ENCODE measurements at regions not wholly inside any gene's neighbourhood (a gene's known extent, or its start where the extent isn't known, plus 50 kb on each side); places are given as distances from the start of the nearest gene placed in this dataset.

DNA sequence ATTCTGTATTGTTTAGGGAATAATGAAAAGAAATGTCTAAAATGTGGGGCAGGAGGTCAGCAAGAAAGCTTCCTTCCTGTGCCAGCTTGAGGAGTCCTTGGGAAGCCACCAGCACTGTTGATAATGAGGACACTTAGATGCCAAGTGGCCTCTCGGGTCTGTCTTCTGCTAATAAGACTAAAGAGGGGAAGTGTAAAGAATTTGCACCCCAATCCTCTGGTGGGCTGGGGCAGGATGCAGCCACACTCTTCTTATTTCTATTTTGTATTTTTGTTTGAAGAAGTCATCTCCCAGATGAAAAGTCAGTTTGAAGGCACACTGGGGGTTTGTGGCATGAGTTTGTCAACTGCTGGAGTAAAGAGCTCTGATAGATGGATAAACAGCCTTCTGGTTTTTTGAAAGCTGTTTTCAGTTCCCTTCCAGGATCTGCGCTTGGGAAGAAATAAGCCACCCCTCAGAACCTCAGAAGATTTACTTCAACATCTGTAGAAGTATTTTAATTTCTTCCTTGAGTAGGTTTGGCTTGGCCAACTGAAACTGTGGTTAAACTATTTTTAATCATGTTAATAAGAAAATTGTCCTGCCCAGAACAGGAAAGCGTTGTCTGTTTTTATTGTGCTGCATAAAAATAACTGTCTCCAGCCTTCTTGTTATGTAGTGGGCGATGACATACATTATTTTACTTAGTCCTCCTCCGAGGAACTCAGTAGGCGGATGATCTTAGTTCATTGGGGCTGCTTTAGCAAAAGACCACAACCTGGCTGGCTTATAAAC, 128.8 kb upstream of the GPR26 start:
- CTCF ChIA-PET = no interaction called here
- POLR2A ChIA-PET = no interaction called here

DNA sequence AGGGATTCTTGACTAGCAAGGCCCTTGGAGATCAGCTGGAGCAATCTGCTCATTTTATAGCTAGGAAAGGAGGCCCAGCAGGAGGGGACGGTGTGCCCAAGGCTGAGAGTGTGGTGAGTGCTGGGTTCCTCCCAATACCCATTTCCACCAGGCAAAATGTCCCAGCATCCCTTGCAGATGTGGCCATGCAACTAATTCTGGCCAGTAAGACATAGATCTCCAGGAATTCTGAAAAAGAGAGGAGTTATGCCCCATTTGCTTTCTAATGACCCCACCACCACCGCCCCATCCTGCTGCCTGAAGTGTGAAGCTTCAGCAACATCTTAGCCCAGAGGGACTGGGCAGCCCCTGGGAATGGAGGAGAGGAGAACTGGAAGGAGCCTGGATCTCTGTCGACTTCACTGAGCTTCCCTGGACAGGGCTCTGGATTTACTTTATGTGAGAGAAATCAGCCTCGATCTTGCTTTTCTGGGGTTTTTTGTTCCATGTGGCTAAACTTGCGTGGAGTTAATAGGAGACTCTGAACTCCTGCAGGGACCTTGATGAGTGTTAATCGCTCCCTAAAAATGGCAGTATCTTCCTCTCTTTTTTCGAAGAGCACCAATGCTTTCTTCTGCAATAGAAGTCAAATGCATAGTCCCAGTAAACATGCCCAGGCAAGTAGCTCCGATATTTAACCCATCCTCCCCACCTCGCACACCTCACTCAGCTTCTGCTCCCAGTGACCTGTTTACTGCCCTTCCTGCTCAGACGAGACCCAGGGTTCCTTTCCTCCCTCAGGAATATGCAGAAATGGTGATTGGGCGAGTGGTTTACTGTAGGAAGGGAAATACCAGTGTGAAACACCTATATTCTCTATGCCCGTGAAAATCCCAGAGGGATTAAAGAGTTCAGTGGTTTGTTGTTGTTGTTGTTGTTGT, 127.5 kb upstream of the GPR26 start:
- CTCF ChIA-PET = no interaction called here
- POLR2A ChIA-PET = no interaction called here

GRCh38 chr10:123544986-123545385, 121.2 kb upstream of the GPR26 start:
- CTCF ChIA-PET = no interaction called here
- POLR2A ChIA-PET = no interaction called here

DNA sequence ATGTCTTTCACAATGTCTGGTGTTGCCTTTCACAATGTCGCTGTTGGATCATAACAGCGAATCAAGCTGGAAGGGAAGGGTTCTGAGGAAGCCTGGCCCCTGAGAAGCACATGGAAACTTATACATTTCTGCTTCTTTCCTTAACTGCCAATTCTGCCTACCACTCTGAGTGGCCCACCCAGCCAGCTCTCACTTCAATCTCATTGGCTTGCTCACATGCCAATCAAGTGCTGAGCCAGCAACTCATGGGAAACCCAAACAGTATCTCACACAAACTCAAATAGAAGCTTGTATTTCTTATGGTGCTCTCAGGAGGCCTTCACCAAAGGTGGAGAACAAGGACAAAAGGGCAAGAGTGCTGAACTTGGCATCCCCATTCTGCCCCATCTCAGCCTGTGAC, 117.4 kb upstream of the GPR26 start:
- POLR2A ChIA-PET = no interaction called here
- CTCF ChIA-PET = interaction anchor here (1.2 kb wide), 1 partner anchor 9 kb away, joined by 4 read pairs; no protein-coding TSS in a partner anchor

GRCh38 chr10:123549761-123550454, 116.2 kb upstream of the GPR26 start:
- CTCF ChIA-PET = interaction anchor here (1.2 kb wide), 1 partner anchor 8 kb away, joined by 4 read pairs; no protein-coding TSS in a partner anchor
- POLR2A ChIA-PET = no interaction called here

- POLR2A ChIA-PET = no interaction called here
- CTCF ChIA-PET = no interaction called here
Measured at GRCh38 chr10:123550675-123551096, 115.5 kb upstream of the GPR26 start.

- CTCF ChIA-PET = no interaction called here
- POLR2A ChIA-PET = no interaction called here
Measured at GRCh38 chr10:123551259-123551658, 114.9 kb upstream of the GPR26 start.

- CTCF ChIA-PET = interaction anchor here (1.1 kb wide), 1 partner anchor 22 kb away, joined by 4 read pairs; no protein-coding TSS in a partner anchor
Measured at GRCh38 chr10:123552760-123553554, 113.2 kb upstream of the GPR26 start.

GRCh38 chr10:123553810-123554430, 112.2 kb upstream of the GPR26 start:
- POLR2A ChIA-PET = no interaction called here
- CTCF ChIA-PET = no interaction called here

More at GRCh38 chr10:123552760-123553554, 113.2 kb upstream of the GPR26 start:
- POLR2A ChIA-PET = no interaction called here

- CTCF ChIA-PET = no interaction called here
- POLR2A ChIA-PET = no interaction called here
Measured at GRCh38 chr10:123554656-123555055, 111.5 kb upstream of the GPR26 start.

- CTCF ChIA-PET = no interaction called here
- POLR2A ChIA-PET = no interaction called here
Measured at GRCh38 chr10:123555616-123556015, 110.5 kb upstream of the GPR26 start.

DNA sequence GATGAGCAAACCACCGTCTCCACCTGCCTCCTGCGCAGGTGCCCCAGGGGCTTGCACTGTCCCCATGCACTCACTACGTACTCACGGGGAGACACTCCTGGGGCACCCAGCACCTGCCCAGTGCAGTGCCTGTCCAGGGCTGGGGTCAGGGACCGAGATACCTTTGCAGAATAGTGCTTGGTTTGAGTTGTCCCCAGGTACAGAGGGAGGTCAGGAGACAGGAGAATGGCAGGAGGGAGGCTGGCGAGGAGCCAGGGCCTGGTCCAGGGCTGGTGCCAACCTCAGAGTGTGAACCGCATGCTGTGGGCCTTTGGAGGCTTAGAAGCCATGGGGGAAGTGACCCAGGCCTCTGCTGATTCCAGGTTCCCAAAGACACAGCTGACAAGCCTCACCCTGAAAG, 110.1 kb upstream of the GPR26 start:
- ChIA-PET CTCF (no interaction called here), POLR2A (no interaction called here)

DNA sequence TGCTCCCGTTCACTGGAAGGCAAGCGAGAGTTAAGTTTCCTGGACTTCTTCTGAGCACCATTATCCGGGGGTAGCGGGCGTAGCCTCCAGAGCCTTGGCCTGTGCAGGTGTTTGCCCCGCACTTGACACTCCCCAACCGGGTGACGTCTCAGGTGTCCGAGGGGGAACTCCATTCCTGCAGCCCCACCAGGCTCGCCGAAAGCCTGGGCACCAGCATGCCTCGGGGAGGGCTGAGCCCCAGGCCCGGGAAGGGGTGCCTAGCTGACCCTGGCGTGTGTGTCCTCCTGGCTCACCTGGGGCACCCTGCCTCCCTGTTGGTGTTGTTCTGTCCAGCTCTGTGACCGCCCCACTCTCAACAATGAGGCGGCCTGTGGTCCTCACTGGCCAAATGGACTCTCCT, 109.4 kb upstream of the GPR26 start:
- CTCF ChIA-PET = interaction anchor here (0.6 kb wide), 1 partner anchor 1173 kb away, joined by 3 read pairs; no protein-coding TSS in a partner anchor

DNA sequence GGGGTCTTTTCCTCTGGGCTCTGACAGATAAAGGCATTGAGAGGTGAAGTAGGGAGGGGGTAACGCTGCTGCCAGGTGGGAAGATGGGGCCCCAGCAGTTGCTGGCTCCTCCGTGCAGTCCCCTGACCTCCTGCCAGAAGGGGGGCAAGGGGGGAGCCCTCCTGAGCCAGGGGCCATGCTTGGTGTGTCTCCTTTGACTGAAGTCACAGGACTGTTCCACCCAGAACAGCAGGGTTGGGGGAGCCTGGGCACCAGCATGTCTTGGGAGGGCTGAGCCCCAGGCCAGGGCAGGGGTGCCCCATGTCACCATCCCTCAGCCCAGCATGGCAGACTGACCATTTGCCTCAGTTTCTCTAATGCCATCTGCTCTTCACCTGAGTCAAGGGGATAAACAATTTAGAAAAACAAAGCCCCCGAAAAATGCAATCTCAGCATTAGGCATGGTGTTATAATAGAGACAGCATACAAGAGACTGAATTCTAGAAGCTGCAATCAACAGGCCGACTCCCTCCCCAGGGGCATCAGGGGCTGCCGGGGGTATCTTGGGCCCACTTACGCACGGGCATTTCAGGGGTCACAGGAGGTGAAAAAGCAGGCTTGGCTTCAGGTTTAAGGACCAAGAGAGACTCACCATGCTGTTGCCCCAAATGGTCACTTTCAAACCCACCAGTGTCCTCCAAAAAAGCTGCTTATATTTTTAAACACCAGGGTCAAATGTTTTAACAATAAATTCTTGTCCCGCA, 108.6 kb upstream of the GPR26 start:
- ChIA-PET POLR2A (no interaction called here), CTCF (interaction anchor here (0.6 to 1.7 kb wide), 3 partner anchors 8 to 1174 kb away, joined by 3 to 9 read pairs (median 4); no protein-coding TSS in a partner anchor)

More for the DNA sequence above, 109.4 kb upstream of the GPR26 start:
- POLR2A ChIA-PET = no interaction called here

DNA sequence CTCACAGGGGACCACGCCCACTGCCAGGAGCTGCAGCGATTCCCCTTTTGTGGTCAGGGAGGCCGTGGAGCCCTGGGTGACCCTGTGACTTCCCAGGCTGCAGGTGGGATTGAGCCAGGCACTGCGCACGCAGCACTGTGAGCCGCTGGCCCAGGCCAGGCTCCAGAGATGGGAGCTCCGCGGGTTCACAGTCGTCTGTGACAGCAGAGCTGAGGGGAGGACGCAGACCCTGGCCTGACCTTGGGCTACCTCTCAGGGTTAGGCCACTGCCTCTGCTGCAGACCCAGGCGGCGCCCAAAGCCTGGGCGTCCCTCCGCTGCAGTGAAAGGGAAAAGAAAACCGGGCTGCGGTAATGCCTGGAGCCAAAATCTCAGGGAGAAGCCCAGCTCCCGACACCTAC, 107.5 kb upstream of the GPR26 start:
- ChIA-PET CTCF (interaction anchor here (1.2 to 1.7 kb wide), 2 partner anchors 9 to 425 kb away, joined by 4 to 9 read pairs; no protein-coding TSS in a partner anchor), POLR2A (no interaction called here)

- CTCF ChIA-PET = interaction anchor here (1.0 to 1.7 kb wide), 2 partner anchors 425 to 426 kb away, joined by 3 to 9 read pairs; no protein-coding TSS in a partner anchor
- POLR2A ChIA-PET = no interaction called here
Measured at GRCh38 chr10:123559066-123559822, 106.9 kb upstream of the GPR26 start.

DNA sequence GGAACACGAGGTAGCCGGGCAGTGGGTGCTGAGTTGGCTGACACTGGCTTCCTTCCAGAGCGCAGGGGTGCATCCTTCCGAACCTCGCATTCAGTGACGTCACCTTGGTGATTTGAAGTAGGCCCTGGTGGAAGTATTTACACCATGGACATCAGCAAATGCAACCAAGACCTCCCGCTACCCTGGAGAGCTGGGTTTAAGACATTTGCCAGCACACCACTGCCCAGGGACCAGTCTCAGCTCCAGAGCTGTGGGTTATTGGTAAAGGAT, 106.4 kb upstream of the GPR26 start:
- ChIA-PET POLR2A (no interaction called here), CTCF (interaction anchor here (1.0 kb wide), 1 partner anchor 427 kb away, joined by 3 read pairs; no protein-coding TSS in a partner anchor)
